Thoracic aorta (tissue), 2 donors: ENCODE measurements at regions not wholly inside any gene's neighbourhood (a gene's known extent, or its start where the extent isn't known, plus 50 kb on each side); places are given as distances from the start of the nearest gene placed in this dataset.
"Not testable (repeated sequence)": the region's sequence is repeated elsewhere in the genome, so short reads cannot be mapped to it uniquely, and the experiment has no call there.

ENCODE experiments used
- ATAC-seq: fragments of 150-250 bp; one replicate; pipeline ENCODE4 v1.8.0; 2017; ENCODE audit warnings: low read depth; ENCODE audit not compliant: insufficient number of reproducible peaks, low FRiP score
- DNase-seq: peaks from one replicate; pipeline ENCODE4 v3.0.0-alpha.2; 2020; ENCODE audit warnings: low spot score
- H3K27ac ChIP-seq, 2 donors: fragments of 200-600 bp; sonication (generic); 1 replicate in 1 of 2; 2 replicates in 1 of 2; pipeline ENCODE4 v1.5.1; 2016; ENCODE audit warnings: mild to moderate bottlenecking in 2 of 2, moderate library complexity in 2 of 2
- H3K27me3 ChIP-seq: fragments of 200-600 bp; sonication (generic); replicated peaks from 2 replicates; pipeline ENCODE4 v1.6.0; 2016; ENCODE audit warnings: mild to moderate bottlenecking; ENCODE audit not compliant: insufficient read depth
- H3K36me3 ChIP-seq: fragments of 200-600 bp; sonication (generic); one replicate; pipeline ENCODE4 v1.5.1; 2016
- H3K4me1 ChIP-seq, 2 donors: fragments of 200-600 bp; sonication (generic); 1 replicate in 1 of 2; 2 replicates in 1 of 2; pipeline versions ENCODE4 v1.5.1 to v1.6.0; 2016; ENCODE audit warnings: low read depth in 2 of 2, mild to moderate bottlenecking in 1 of 2; ENCODE audit not compliant: control insufficient read depth in 1 of 2
- H3K4me3 ChIP-seq: fragments of 200-600 bp; sonication (generic); 2 replicates; pipeline ENCODE4 v1.5.1; 2016; ENCODE audit warnings: mild to moderate bottlenecking
- H3K9me3 ChIP-seq: fragments of 200-600 bp; sonication (generic); 2 replicates; pipeline ENCODE4 v1.5.1; 2016
- CTCF ChIP-seq: fragments of 200-600 bp; sonication (generic); IDR thresholded peaks from one replicate; pipeline ENCODE4 v1.5.1; 2019; ENCODE audit warnings: antibody characterized with exemption

- ATAC-seq = no peak
- Histone ChIP-seq H3K4me3 (no peak overlapping the region), H3K4me1 (no peaks in the 10 kb centered on the region), H3K27me3 (no peaks in the 10 kb centered on the region), H3K36me3 (no peaks in the 10 kb centered on the region), H3K27ac (no peak overlapping the region), H3K9me3 (no peaks in the 10 kb centered on the region)
- TF ChIP-seq CTCF = no peak
- no peak for DNase-seq
Observed at GRCh38 chr6:105859457-105859856, 226.7 kb upstream of the PRDM1 start.

- H3K27me3 ChIP-seq, DNase-seq, H3K9me3 ChIP-seq, H3K4me1 ChIP-seq, ATAC-seq, H3K4me3 ChIP-seq, H3K36me3 ChIP-seq, H3K27ac ChIP-seq: not testable (repeated sequence)
Observed at GRCh38 chr6:105858639-105859038, 227.5 kb upstream of the PRDM1 start.

- no peak for TF ChIP-seq CTCF
- Histone ChIP-seq H3K9me3 (no peaks in the 10 kb centered on the region), H3K27ac (no peak overlapping the region), H3K4me1 (no peaks in the 10 kb centered on the region), H3K27me3 (no peaks in the 10 kb centered on the region), H3K4me3 (no peak overlapping the region), H3K36me3 (no peaks in the 10 kb centered on the region)
- no peak for ATAC-seq
- DNase-seq = no peak
Observed at GRCh38 chr6:105855433-105855832, 230.7 kb upstream of the PRDM1 start.

- not testable (repeated sequence) for H3K27ac ChIP-seq, DNase-seq, H3K4me3 ChIP-seq, H3K4me1 ChIP-seq, H3K9me3 ChIP-seq, ATAC-seq, H3K36me3 ChIP-seq, H3K27me3 ChIP-seq
Observed at GRCh38 chr6:105853979-105854378, 232.2 kb upstream of the PRDM1 start.

- no peak for TF ChIP-seq CTCF
- no peak for ATAC-seq
- H3K4me3 ChIP-seq = no peak overlapping the region
- DNase-seq = no peak
- H3K27ac ChIP-seq = no peak overlapping the region
- no peaks in the 10 kb centered on the region for H3K9me3 ChIP-seq
- no peaks in the 10 kb centered on the region for H3K27me3 ChIP-seq
- H3K36me3 ChIP-seq = no peaks in the 10 kb centered on the region
- H3K4me1 ChIP-seq = no peaks in the 10 kb centered on the region
Observed at GRCh38 chr6:105851606-105852005, 234.5 kb upstream of the PRDM1 start.

GRCh38 chr6:105851113-105851580 lies 235.0 kb upstream of the PRDM1 start:
- H3K27ac ChIP-seq = no peak overlapping the region

More at GRCh38 chr6:105851113-105851580, 235.0 kb upstream of the PRDM1 start:
- no peaks in the 10 kb centered on the region for H3K27me3 ChIP-seq
- no peak overlapping the region for H3K4me3 ChIP-seq
- no peaks in the 10 kb centered on the region for H3K4me1 ChIP-seq
- no peak for DNase-seq
- ATAC-seq = no peak
- no peak for TF ChIP-seq CTCF
- no peaks in the 10 kb centered on the region for H3K36me3 ChIP-seq
- H3K9me3 ChIP-seq = no peaks in the 10 kb centered on the region
